Stimulated activated naive CD8-positive, alpha-beta T cell treated with anti-CD3 and anti-CD28 coated beads, Interleukin-15, Interleukin-2, amounts not matched to agents 100 U/mL and 50 U/mL, for 24 hours (primary cell): ENCODE measurements at regions not wholly inside any gene's neighbourhood (a gene's known extent, or its start where the extent isn't known, plus 50 kb on each side); places are given as distances from the start of the nearest gene placed in this dataset.
A peak's percentile ranks its signal among the peaks of the same experiment; 100 is the strongest.
"Not testable (repeated sequence)": the region's sequence is repeated elsewhere in the genome, so short reads cannot be mapped to it uniquely, and the experiment has no call there.

Experiments used
- ATAC-seq: fragments of 150-1000 bp; cut with Tn5 transposase; one replicate; pipeline ENCODE4 v1.10.0; 2021
- DNase-seq: peaks from one replicate; pipeline ENCODE4 v3.0.0; 2021

GRCh38 chr1:223992456-223993246 is 121.3 kb upstream of the FBXO28 start:
- DNase-seq, result peak; percentile 100
- peak; percentile 98 for ATAC-seq

GRCh38 chr1:223991297-223991857 is 122.5 kb upstream of the FBXO28 start:
- peak; percentile 4 for DNase-seq
- not testable (repeated sequence) for ATAC-seq

- not testable (repeated sequence) for DNase-seq, ATAC-seq
These were observed 116.2 kb upstream of the TP53BP2 start for GRCh38 chr1:223961985-223962384.

- DNase-seq, ATAC-seq: not testable (repeated sequence)
These were observed 107.1 kb upstream of the TP53BP2 start for GRCh38 chr1:223952801-223953200.

DNA sequence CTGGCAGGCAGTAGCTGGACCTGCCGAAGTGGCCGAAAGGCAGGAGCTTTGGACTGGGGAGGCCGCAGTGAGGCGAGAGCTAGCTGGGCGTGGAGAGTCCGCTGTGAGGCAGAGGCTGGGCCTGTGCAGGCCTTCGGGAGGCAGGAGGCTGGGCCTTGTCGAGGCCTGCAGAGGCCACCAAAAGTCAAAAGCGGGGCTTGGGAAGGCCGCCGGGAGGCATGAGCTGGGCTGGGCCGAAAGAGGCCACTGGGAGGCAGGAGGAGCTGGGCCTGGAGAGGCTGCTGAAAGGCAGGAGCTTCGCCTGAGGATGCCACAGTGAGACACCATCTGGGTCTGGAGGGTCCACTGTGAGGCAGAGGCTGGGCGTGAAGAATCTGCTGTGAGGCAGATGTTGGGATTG is 105.8 kb upstream of the TP53BP2 start:
- ATAC-seq, DNase-seq: not testable (repeated sequence)

DNA sequence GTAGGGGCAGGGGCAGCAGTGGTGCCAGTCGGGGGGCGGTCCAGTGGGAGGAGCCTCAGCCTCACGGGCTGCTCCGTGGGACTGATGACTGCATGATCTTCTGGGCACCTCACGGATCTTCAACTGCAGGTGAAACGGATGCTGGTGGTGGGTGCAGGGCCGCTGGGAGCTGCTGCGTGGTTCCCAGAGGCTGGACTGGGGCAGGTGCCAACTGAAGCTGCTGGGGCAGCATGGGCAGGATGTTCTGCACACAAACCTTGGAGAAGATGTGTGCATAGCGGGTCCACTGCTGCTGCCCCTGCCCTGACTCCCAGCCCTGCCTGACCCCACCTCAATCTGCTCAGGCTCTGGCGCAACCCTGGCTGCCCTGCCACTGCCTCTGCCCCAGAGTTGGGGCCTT is 104.2 kb upstream of the TP53BP2 start:
- ATAC-seq, DNase-seq: not testable (repeated sequence)

GRCh38 chr1:223948041-223948440 is 102.3 kb upstream of the TP53BP2 start:
- not testable (repeated sequence) for DNase-seq, ATAC-seq

GRCh38 chr1:223936592-223936991 is 90.8 kb upstream of the TP53BP2 start:
- ATAC-seq, DNase-seq: not testable (repeated sequence)

GRCh38 chr1:223931476-223931875 is 85.7 kb upstream of the TP53BP2 start:
- DNase-seq, ATAC-seq: not testable (repeated sequence)

DNA sequence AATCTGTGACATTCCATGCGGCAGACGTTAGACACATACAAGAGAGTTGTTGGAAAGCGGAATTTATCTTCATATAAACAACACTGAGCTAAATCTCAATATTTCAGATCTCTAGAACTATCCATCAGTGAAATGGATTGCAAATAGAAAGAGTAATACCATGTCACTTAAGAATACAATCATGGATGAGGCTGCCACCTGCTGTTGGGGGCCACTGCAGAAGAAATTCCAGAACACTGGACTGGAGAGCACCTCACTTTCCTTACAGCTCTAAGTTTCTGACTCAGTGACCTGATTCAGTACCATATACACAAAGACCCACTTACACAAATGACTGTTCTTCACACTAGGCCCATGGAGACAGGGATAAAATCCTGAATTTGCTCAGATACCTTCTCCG is 75.1 kb upstream of the TP53BP2 start:
- not testable (repeated sequence) for ATAC-seq, DNase-seq

- not testable (repeated sequence) for DNase-seq, ATAC-seq
These were observed 69.7 kb upstream of the TP53BP2 start for GRCh38 chr1:223915476-223915875.

GRCh38 chr1:223913715-223914114 is 68.0 kb upstream of the TP53BP2 start:
- DNase-seq, ATAC-seq: not testable (repeated sequence)

DNA sequence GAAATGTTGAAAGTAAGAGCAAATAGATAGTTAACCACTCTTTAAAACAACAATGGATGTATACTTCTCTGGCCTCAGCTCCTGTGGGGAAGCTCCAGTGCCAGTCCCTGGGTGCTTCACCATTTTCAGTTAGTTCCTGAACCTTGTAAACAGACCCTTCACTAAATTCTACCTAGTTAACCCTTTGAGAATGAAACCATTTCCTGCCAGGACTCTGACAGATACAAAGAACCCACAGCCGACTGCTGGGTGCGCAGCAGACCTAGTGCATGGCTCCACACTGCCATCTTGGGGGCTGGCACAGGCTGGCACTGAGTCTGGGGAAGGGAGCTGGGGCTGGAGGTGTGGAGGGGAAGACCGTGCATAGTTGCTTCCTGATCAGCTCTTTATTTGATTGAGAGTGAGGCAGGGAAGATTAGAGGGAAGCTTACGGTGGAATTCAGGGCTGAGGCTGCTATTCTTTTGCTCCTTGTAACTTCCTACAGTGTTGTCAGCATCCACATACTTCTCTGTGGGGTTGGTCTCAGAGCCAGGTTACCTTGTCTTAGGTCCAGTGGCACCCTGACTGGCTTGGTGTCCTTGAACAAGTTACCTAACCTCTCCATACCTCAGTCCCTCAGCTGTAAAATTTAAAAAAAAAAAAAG is 62.3 kb upstream of the TP53BP2 start:
- not testable (repeated sequence) for DNase-seq, ATAC-seq

DNA sequence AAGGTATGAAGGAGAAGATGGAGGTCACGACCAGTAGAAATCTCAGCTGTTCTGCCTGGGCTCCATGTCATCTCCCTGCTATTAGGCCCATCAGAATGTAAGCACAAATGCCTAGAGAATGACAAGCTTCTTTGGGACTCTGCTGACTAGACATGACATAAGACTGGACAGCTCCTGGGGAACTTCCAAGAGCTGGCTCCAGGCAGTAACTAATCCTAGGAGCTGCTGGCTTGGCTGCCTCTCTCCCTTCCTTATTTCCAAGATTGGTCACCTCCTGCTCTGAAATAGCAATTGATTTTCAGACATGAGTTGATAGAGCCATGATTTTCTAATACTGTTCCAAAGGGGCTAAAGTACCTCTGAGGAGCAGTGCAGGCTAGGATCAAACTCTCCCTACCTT is 57.5 kb upstream of the TP53BP2 start:
- not testable (repeated sequence) for ATAC-seq, DNase-seq

- ATAC-seq, DNase-seq: not testable (repeated sequence)
These were observed 54.0 kb upstream of the TP53BP2 start for GRCh38 chr1:223899775-223900174.

GRCh38 chr1:223897097-223897496 is 51.4 kb upstream of the TP53BP2 start:
- ATAC-seq, DNase-seq: not testable (repeated sequence)

DNA sequence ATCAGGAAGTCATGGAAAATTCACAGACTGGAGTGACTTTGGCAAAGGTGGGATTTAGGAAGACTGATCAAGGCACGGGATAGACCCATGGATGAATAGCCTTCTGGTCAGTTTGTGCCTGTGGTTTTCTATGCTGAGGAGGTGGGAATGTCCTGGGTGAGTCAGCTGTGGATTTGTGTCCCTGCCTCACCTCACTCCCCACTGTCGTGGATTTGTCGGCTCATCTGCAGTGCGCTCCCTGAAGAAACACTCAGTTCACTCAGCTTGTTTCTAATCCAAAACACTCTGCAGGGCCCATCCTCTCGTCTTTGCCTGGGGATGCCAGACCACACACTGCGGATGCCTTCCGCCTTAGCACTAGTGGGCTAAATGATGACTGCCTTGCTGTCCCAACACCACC is 50.2 kb upstream of the TP53BP2 start:
- not testable (repeated sequence) for DNase-seq, ATAC-seq
